GM19035 (cell line): ENCODE measurements at regions not wholly inside any gene's neighbourhood (a gene's known extent, or its start where the extent isn't known, plus 50 kb on each side); places are given as distances from the start of the nearest gene placed in this dataset.

ENCODE experiments used
- ATAC-seq: cut with Tn5 transposase; IDR thresholded peaks from one replicate; pipeline ENCODE4 v1.9.1; 2021; ENCODE audit not compliant: unreplicated experiment

DNA sequence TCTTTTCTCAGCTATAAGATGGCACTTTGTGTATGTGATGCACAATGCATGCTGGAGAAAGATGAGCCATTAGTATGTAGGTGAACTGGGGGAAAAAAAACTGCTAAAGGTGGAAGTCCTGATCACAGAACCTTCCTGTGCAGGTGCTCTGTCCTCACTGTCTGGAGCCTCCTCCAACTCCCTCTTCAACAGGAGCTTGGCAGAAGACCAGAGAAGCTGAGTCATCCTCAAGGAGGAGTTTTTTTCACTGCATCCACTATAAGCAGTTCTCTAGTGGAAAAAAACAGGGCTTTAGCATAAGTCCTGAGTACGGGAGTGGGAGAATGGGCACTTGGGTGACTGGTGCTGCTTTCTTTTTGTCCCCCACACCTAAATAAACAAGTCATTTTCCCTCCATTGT, 168.4 kb upstream of the CADPS start:
- ATAC-seq = no peak

DNA sequence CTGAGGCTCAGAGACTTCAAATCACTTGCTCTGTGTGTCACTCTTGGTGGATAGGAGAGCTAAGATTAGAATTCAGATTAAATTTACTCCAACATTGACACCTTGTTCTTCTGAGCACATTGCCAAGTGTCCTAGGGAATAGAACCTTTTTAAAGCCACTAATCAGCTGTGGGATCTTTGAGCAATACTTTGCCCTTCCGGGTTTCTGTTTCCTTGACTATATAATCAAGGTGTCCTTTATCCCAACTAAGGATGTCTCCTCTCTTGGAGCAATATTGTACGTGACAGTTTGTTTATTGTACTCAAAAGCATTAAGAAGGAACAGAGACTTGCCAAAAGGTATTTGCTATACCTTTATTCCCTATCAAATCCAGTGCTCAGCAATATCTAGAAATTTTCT, 170.9 kb upstream of the CADPS start:
- ATAC-seq = no peak

DNA sequence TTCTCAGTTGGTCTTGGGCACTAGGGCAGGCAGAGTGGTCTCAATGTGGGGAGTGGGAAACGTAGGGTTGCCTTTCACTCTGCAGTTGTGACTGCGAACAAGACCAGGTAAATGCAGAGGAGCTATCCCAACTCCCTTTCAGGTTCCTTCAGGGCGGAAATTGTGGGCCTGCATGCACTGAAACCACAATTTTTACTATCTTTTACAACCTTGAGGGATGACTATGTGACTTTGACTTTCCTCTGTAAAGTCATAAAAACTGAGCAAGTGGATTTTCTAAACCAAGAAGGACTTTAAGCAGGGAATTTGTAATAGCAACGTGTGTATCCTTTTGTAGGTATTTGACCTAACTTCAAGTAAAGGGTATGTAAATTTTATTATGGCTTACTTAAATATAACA, 171.4 kb upstream of the CADPS start:
- no peak for ATAC-seq

DNA sequence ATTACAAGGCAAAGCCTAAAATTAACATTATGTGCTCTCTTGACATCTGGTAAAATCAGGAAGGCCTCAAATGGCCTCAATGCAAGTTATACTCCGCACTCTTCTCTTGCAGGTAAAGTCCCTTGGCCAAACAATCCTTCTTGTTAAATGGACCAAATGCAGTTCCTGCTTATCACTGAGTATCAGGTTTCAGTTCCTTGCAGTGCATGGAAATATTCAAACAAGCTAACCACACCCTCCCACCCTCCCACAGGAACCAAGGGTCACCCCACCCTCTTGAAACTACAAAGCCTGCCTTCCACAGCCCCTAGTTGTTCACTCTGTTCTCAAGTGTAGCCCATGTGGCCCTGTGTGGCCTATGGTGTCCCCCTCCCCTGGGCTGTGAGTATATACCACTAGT, 171.9 kb upstream of the CADPS start:
- no peak for ATAC-seq

DNA sequence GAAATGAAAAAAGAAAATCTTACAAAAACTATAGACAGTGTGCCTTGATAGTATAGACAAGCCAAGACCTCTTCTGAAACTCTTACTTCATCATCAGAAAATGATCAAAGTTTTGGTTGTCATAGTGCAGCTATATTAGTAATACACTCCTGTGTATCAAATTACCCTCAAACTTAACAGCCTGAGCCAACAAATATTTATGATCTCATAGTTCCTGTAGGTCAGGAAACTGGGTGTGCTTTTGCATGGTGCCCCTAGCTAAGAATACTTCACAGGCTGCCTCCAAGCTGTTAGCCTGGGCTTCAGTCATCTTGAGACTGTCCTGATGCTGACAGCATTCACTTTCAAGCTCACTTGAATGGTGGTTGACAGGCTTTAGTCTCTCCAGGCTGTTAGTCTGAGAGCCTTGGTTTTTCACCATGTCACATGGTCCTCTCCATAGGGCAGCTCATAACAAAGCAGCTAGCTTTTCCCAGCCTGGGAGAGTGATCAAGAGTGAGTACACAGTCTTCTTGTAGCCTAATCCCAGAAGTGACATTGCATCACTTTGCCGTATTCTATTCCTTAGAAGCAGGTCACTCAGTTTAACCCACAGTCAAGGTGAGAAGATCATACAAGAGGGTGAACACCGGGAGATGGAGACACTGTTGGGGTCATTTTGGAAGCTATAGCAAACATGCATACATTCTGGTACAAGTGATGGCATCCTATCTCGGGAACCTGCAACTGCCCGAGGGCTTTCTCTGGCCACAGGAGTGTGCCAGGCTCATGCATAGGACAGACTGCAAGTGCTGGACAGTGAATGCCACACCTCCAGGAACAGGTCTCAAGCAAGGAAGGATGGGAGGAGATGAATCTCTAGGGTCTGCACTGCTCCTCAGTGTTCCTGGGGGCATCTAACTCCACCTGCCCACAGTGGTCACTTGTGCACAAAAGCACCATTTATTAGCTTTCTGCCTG, 173.4 kb upstream of the CADPS start:
- ATAC-seq = no peak

DNA sequence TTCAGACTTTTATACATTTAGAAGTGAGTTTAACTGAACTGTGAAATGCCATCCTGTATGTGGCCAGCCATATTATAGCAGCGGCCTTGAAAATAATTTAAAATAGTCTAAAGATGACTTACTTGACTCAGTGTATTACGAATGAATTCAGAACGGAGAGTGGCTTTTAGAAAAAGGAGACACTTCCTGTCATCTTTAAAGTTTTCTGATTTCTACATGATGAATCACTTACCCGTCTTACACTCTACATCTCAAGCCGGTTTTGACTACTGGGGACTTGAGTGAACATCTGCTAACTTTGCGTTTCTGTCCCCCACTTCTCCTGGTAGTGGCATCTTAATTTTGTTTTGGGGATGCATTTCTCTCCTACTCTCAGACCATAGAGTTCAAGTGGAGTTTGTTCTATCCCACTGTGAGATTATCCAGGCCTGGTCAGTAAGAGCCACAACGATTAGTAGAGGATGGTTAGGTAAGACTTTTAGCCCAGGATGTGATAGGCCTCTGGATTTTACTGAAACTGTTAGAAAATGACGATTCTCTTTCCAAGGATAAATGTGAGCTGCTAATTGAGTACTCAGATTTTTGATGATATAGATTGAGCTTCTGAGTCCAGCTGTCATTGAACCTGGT, 175.4 kb upstream of the CADPS start:
- ATAC-seq = no peak

DNA sequence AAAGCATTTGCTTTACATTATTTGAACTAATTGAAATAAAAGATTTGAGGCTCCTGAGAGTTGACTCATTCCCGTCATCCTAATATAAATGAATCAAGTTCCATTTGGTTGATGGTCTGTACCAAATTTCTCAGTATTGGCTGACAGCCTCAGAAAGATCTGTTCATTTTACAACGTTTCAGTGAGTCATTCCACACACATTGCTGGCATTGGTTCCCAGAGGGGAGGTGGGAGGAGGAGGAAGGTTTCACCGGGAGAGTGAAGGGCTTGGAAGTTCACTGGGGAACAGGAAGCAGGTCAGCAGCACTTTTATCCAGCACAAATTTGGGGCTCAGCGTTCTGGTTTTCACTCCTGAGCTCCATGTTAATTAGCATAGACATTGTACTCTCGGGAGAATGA, 176.7 kb upstream of the CADPS start:
- no peak for ATAC-seq

DNA sequence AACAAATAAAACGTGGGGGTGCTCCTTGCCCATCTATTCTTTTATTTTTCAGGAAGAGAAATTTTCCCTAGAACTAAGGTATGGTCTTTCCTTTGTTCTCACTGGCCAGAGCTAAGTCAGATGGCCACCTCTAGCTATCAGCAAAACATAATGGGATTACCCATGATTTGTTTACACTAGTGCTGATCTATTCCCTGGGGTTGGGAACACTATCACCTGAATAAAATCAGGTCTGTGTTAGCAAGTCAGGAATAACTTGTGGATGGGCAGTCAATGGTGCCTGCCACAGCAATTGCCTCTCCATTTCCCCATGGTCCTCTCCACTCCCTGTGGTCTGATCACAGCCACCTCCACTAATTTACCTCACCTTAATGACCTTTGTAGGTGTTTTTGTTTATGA, 181.7 kb upstream of the CADPS start:
- no peak for ATAC-seq

DNA sequence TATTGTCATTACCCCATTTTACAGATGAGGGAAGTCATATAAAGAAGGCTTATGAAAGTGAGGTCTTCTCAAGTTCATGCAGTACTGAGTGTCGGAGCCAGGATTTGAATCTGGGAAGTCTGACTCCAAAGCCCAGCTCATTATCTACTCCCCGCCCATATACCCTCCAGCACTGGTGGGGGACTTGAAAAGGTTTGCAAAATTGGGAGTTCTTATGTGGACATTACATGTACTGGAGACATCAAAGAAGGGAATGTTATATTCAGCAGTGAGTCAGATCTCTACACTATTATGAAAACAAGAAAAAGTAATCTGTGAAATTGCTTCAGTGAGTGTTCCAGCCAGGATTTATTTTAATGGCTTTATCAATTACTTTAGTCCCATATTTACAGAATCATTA, 185.2 kb upstream of the CADPS start:
- no peak for ATAC-seq

DNA sequence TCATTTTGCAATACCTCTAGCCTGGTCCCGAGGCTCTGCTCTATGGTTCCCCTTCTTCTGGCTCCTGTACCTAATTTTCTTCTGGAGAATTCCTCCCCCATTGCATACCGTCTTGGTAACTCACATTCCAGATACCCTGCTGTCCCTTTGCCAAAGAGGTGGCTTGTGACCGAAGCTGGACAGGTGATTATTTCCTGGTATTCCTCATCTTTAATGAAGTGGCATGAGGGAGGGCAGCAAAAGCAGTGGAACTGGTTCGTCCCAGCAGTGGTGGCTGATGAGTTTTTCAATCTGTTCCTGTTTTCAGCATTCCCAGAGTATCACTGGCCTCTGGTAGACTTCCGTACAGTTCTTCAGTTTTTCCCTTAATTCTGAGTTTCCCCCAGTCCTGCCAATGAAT, 186.2 kb upstream of the CADPS start:
- ATAC-seq = no peak

DNA sequence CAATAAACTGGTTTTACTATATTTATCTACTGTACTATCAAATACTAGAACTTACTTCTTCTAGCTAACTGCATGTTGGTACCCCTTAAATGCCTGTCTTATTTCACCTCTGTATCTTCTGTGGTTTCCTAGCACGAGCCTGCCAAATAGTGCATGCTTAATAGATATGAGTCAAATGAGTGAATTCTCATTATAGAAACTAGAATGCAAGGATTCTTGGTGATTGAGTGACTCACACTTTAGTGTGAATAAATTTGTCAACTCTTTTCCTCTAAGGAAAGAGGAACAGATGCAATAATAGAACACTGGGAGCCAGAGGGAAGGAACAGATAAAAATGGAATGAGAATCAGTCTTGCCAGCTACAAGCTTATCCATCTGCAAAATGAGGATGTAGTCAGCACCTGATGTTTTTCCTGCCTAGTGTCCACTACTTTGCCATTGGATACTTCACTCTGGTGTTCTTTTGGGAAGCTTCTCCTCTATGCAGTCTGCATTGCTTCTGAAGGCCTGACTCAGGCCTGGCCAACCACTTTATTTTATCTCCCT, 189.1 kb upstream of the CADPS start:
- no peak for ATAC-seq

DNA sequence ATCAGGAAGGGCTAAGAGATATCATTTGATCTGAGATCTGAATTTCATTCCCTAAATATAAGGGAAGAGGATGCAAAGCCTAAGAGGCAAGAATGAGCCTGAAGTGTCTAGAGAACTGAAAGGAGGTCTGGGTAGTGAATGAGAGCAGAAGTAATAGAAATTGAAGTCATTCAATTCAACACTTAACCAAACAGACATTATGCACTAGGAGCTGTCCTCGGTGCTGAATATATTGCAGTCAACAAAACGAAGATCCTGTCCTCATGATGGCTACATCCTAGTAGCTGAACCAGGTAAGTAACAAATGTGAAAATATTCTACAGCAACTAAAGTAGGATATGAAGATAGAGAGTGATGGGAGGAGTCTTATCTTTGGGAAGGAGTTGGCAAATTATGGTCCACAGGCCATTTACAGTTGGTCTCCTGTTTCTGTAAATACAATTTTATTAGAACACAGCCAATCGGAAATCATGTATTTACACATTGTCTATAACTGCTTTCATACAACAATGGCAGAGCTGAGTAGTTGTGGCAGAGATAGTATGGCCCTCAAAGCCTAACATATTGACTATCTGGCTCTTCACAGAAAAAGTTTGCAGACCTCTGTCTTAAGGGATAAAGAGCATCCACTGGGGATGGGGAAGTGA, 192.9 kb upstream of the CADPS start:
- no peak for ATAC-seq

DNA sequence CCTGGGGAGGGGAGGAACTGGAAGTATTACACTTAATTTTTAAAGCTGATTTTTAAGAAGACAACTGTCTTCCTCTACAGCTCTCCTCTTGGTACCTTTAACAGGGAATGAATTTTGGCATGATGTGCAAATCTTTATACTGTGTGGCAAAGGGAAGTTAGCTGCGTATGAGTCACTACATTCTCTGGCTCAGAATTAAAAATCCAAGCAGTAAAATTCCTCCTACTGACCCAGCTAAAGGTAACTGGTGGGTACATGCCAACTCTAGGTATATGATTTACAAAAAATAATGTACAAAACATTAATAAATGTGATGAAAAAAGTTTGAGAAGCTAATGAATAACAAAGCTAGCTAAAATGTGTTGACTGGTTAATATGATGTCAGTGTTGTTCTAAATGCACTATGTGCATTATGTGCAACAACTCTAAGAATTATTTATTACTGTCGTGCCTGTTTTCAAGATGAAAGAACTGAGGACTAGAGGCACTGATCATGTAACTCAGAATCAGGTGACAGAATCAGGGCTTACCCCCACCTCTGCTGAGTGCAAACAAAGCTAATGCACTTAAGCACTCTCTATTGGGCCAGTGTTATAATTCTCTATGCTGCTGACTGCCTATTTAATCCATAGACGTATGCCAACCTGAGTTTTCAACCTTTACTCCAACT, 194.7 kb upstream of the CADPS start:
- no peak for ATAC-seq

DNA sequence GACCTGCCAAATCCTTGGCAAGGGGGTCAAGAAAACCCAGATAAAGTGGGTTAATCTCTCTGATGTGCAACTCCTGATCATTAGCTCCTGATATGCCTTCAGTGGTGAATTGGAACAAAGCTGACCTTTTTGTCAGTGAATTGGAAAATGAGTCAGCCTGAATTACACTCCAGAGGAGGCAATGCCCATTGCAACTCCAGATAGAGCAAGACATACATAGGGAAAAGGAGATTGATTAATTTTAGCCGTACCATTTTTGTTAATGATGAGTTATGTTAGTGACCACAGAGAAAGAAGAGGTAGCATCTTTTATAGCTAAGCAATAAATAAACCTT, 195.2 kb upstream of the CADPS start:
- no peak for ATAC-seq

DNA sequence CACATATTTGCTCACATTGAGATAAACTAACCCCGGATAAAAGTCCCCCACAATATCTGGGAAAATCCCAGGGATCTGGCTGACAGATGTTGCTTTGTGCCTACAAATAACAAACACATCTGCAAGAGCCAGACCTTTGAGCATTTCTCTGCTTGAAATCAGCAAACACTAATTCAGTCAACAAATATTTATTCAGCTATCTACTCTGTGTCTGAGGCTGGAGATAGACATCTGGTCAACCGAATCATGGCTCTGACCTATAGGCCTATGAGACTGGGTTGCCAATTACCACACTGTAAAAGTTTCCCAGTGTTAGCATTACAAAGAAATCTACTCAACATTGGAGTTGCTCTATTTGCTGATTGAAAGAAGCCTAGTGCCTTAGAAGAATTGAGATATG, 201.1 kb upstream of the CADPS start:
- no peak for ATAC-seq

DNA sequence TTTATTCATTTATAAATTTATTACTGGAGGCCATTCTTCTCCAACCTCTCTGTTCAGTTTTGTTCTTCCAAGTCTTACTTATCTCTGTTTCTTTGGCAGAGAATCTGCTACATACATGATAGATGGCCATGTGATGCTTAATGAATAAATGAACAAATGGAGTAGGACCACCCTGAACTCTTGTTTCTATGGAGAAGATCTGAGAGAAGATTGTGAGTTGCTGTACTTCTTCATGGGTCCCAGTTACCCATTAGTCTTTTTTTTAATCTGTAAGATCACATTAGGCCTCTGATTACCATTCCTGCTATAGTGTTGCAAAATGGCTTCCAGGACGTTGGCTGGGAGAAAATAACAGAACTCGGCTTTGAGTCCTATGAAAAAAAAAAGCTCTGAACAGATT, 191.9 kb upstream of the SYNPR start:
- ATAC-seq = no peak

DNA sequence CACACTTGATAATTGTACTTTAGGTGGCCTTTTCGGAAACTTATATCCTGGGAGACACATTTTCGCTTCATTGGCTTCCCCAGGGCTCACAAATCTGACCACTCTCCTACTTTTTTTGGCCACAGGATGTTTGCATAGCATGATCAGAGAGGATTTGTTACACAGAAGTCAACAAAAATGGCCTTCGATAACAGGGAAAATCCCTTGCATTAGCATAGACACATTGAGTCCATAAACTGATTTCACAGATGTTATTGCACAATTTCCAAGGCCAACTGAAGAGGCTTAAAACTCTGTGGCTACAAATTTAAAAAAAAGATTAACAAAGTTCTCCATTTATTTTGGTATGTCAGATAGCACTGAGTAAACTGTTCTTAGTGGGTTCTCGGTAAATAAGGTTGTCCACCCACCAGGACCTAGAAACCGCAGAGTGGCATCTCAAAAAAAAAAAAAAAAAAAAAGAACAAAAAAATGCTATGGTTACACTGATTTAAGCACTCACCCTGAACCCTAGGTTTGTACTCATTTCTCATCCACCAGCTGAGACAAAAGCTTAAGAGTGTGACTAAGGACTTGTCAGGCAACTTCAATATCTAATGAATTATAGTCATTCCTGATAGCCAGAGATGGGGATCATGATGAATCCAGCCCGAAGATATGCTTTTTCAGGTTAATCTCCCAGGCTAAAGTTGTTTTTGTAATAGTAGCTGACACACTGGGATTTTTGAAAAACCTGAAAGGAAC, 188.9 kb upstream of the SYNPR start:
- ATAC-seq = no peak

DNA sequence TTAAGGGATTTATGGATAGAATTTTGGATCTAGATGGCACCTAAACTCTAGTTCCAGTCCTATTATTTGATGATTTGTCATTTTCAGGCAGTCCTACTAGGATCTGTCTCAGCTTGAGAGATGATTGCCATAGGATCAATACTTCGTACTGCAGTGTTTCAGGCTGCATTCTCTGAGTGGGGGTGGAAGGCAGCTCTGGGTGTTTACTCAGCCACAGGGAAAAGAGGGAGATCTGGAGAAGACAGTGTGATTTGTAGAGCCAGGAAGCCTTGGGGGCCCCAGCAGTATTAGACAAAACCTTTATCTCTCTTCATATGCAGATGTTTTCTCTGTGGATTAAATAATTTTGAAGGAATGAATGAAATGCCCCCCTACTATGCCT, 188.4 kb upstream of the SYNPR start:
- ATAC-seq = no peak

DNA sequence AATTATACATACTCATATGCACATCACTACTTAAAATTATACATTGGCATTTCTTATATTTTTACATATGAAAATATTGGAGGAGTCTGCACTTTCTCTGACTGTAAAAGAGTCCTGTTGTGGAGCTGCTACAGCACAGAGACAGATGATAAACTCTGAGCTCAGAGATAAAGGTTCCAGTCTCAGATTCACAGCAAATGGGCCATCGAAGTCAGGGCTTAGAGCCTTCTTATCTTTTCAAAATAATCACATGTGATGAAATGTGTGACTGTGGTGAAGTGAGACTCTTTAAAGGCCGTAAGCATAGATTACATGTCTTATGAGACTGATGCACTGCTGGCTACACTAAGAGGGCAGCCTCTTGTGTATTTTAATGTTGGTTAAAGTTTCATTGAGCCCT, 187.5 kb upstream of the SYNPR start:
- no peak for ATAC-seq

DNA sequence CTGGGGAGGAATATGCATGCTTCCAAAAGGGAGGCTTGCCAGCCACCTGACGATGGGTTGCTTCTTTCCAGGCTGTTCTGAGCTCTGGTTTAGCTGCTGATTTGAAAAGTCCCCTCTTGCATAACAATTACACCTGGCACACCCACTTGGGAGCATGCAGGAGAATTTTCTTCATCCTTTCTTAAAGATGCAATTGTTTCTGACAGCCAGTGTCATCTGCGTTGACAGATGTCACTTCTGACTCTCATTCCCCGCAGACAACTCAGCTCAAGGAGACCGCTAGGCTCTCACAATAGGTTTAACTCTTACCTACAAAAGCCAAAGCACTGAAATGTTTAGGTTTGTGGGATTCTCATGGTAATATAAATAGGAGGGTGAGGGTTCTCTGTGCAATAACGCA, 185.6 kb upstream of the SYNPR start:
- ATAC-seq = no peak
